GM12878 (cell line): ENCODE measurements at regions not wholly inside any gene's neighbourhood (a gene's known extent, or its start where the extent isn't known, plus 50 kb on each side); places are given as distances from the start of the nearest gene placed in this dataset.

Source experiments
- ATAC-seq: fragments of 200-7000 bp; cut with Tn5 transposase; 3 replicates; pipeline ENCODE4 v1.9.1; 2020; ENCODE audit warnings: mild to moderate bottlenecking, moderate library complexity
- BruUV-seq: library from RNA; stranded (reverse); fragments of 400-500 nt; replicated peaks from 2 replicates; lab custom pipeline; 2021; lab: Mats Ljungman, UMichigan
- CTCF ChIA-PET: fragments of 300-600 bp; sonication (Branson Sonifier 250); formaldehyde crosslinking; extraction: SDS; loops from one replicate; lab custom pipeline; 2021; ENCODE audit warnings: inconsistent platforms; lab: Yijun Ruan, JAX
- POLR2A ChIA-PET: fragments of 350-600 bp; formaldehyde crosslinking; extraction: SDS; loops from one replicate; lab custom pipeline; 2021; ENCODE audit warnings: inconsistent platforms; lab: Charles Lee
- RAD21 ChIA-PET: fragments of 300-600 bp; sonication (Branson Sonifier 250); formaldehyde crosslinking; loops from one replicate; lab custom pipeline; 2023; ENCODE audit warnings: antibody characterized with exemption; ENCODE audit not compliant: unreplicated experiment; lab: Charles Lee
- SMC1A ChIA-PET: fragments of 300-600 bp; sonication (Branson Sonifier 250); formaldehyde crosslinking; loops from one replicate; lab custom pipeline; 2023; ENCODE audit not compliant: unreplicated experiment, uncharacterized antibody; lab: Charles Lee
- DNase-seq: peaks from one replicate; pipeline ENCODE4 v3.0.0-alpha.2; 2011; ENCODE audit warnings: low read depth, low spot score
- FAIRE-seq: peaks from 3 replicates; lab custom pipeline; 2011; peaks lifted over from hg19 to GRCh38; lab: Jason Lieb, UNC
- H2AFZ ChIP-seq: 2 replicates; pipeline ENCODE4 v1.6.0; 2011; ENCODE audit warnings: low read depth, low read length, control low read depth; ENCODE audit not compliant: control insufficient read depth
- H3K27ac ChIP-seq: 2 replicates; pipeline ENCODE4 v1.5.1; 2011; ENCODE audit warnings: control low read depth; ENCODE audit not compliant: control insufficient read depth, insufficient read depth
- H3K27me3 ChIP-seq, 2 experiments: replicated peaks in 1 of 2; 2 replicates each; pipeline versions ENCODE4 v1.6.0 to v1.6.1; 2011; ENCODE audit warnings: low read length in 1 of 2; ENCODE audit not compliant: control insufficient read depth in 2 of 2, insufficient read depth in 2 of 2
- H3K36me3 ChIP-seq, 2 experiments: 2 replicates each; pipeline ENCODE4 v1.5.1; 2011; ENCODE audit warnings: low read length in 1 of 2; ENCODE audit not compliant: control insufficient read depth in 2 of 2, insufficient read depth in 2 of 2
- H3K4me1 ChIP-seq: 2 replicates; pipeline ENCODE4 v1.6.1; 2011; ENCODE audit warnings: mild to moderate bottlenecking, low read length, moderate library complexity, mixed read lengths; ENCODE audit not compliant: control insufficient read depth, insufficient read depth
- H3K4me2 ChIP-seq: 2 replicates; pipeline ENCODE4 v1.6.0; 2011; ENCODE audit warnings: control low read depth; ENCODE audit not compliant: control insufficient read depth, insufficient read depth
- H3K4me3 ChIP-seq: fragments of 200-600 bp; sonication (generic); 2 replicates; pipeline ENCODE4 v1.5.1; 2016
- H3K79me2 ChIP-seq: 2 replicates; pipeline ENCODE4 v1.6.0; 2011; ENCODE audit warnings: low read length; ENCODE audit not compliant: control insufficient read depth, insufficient read depth
- H3K9ac ChIP-seq: 2 replicates; pipeline ENCODE4 v1.8.0; 2011; ENCODE audit warnings: low read length, control low read depth, mixed read lengths; ENCODE audit not compliant: control insufficient read depth, insufficient read depth
- H3K9me3 ChIP-seq: replicated peaks from 3 replicates; pipeline ENCODE4 v1.5.1; 2011; ENCODE audit warnings: mild to moderate bottlenecking, low read length; ENCODE audit not compliant: control insufficient read depth, insufficient read depth
- H4K20me1 ChIP-seq: 2 replicates; pipeline ENCODE4 v1.6.0; 2011; ENCODE audit not compliant: control insufficient read depth, insufficient read depth
- E2F8 ChIP-seq: fragments of 450-650 bp; IDR thresholded peaks from 2 replicates; pipeline ENCODE4 v1.6.1; 2018; ENCODE audit warnings: mild to moderate bottlenecking, low read depth, moderate library complexity; ENCODE audit not compliant: partially characterized antibody
- FOXK2 ChIP-seq: fragments of 450-650 bp; IDR thresholded peaks from 2 replicates; pipeline ENCODE4 v1.6.1; 2017; ENCODE audit warnings: mild to moderate bottlenecking, moderate library complexity
- JUND ChIP-seq: IDR thresholded peaks from 2 replicates; pipeline ENCODE4 v1.6.1; 2012; ENCODE audit warnings: low read depth, mild to moderate bottlenecking, low read length, improper control_type of control experiment, moderate library complexity
- NBN ChIP-seq: fragments of 450-650 bp; IDR thresholded peaks from 2 replicates; pipeline ENCODE4 v1.6.1; 2016
- NFIC ChIP-seq: IDR thresholded peaks from 2 replicates; pipeline ENCODE4 v1.6.1; 2012; ENCODE audit warnings: low read depth, mild to moderate bottlenecking, inconsistent platforms, low read length, moderate library complexity
- NFYA ChIP-seq: IDR thresholded peaks from 2 replicates; pipeline ENCODE4 v1.6.1; 2011; ENCODE audit warnings: low read depth, mild to moderate bottlenecking, low read length, improper control_type of control experiment, borderline replicate concordance
- RB1 ChIP-seq: fragments of 450-650 bp; formaldehyde crosslinking; IDR thresholded peaks from 2 replicates; pipeline ENCODE4 v1.6.1; 2017; ENCODE audit warnings: mild to moderate bottlenecking, borderline replicate concordance
- RFX5 ChIP-seq: IDR thresholded peaks from 2 replicates; pipeline ENCODE4 v1.6.1; 2011; ENCODE audit warnings: low read depth, low read length, improper control_type of control experiment
- SIX5 ChIP-seq: IDR thresholded peaks from 2 replicates; pipeline ENCODE4 v1.6.1; 2011; ENCODE audit warnings: mild to moderate bottlenecking, low read depth, low read length, moderate library complexity; ENCODE audit not compliant: severe bottlenecking
- WGBS: methylation state at CpG from one replicate; pipeline ENCODE4 v1.1.6; 2016; ENCODE audit warnings: low lambda C conversion rate; ENCODE audit not compliant: insufficient replicate concordance, insufficient coverage; ENCODE audit errors: missing lambda C conversion rate; 5-methylcytosine and 5-hydroxymethylcytosine counted together
- in situ Hi-C: fragments of 300-500 bp; cut with MboI; formaldehyde crosslinking; loops from 9 replicates; pipeline ENCODE4 v1.14.3; 2018; ENCODE audit warnings: mixed read lengths
- intact Hi-C: fragments of 100-400 bp; cut with micrococcal nuclease; formaldehyde crosslinking; loops from one replicate; pipeline ENCODE4 v1.14.2; 2022; ENCODE audit not compliant: unreplicated experiment
- TF ChIP-seq, protein P1 (sequence below): fragments of 450-650 bp; IDR thresholded peaks from 2 replicates; pipeline ENCODE4 v1.6.1; 2017; ENCODE audit warnings: mild to moderate bottlenecking, moderate library complexity

GRCh38 chr3:194964809-194965208 lies 279.1 kb downstream of the FAM43A start:
- no peak overlapping the region for H3K27ac ChIP-seq
- intact Hi-C loops (no loop called here), in situ Hi-C loops (no loop called here)
- FAIRE-seq, result no peak
- H3K4me2 ChIP-seq, result no peak overlapping the region
- H3K36me3 ChIP-seq, result no peaks in the 10 kb centered on the region
- RAD21 ChIA-PET, result no interaction called here
- no TSS peak for BruUV-seq
- CTCF ChIA-PET, result no interaction called here
- TF ChIP-seq RFX5 (no peak), E2F8 (no peak), FOXK2 (no peak), NFIC (no peak), NFYA (no peak), NBN (no peak), RB1 (no peak), SIX5 (no peak), JUND (no peak)
- TF ChIP-seq, protein P1, sequence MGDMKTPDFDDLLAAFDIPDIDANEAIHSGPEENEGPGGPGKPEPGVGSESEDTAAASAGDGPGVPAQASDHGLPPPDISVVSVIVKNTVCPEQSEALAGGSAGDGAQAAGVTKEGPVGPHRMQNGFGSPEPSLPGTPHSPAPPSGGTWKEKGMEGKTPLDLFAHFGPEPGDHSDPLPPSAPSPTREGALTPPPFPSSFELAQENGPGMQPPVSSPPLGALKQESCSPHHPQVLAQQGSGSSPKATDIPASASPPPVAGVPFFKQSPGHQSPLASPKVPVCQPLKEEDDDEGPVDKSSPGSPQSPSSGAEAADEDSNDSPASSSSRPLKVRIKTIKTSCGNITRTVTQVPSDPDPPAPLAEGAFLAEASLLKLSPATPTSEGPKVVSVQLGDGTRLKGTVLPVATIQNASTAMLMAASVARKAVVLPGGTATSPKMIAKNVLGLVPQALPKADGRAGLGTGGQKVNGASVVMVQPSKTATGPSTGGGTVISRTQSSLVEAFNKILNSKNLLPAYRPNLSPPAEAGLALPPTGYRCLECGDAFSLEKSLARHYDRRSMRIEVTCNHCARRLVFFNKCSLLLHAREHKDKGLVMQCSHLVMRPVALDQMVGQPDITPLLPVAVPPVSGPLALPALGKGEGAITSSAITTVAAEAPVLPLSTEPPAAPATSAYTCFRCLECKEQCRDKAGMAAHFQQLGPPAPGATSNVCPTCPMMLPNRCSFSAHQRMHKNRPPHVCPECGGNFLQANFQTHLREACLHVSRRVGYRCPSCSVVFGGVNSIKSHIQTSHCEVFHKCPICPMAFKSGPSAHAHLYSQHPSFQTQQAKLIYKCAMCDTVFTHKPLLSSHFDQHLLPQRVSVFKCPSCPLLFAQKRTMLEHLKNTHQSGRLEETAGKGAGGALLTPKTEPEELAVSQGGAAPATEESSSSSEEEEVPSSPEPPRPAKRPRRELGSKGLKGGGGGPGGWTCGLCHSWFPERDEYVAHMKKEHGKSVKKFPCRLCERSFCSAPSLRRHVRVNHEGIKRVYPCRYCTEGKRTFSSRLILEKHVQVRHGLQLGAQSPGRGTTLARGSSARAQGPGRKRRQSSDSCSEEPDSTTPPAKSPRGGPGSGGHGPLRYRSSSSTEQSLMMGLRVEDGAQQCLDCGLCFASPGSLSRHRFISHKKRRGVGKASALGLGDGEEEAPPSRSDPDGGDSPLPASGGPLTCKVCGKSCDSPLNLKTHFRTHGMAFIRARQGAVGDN, result no peak
- SMC1A ChIA-PET, result no interaction called here
- H3K9me3 ChIP-seq, result no peaks in the 10 kb centered on the region
- POLR2A ChIA-PET, result no interaction called here
- H4K20me1 ChIP-seq, result no peaks in the 10 kb centered on the region
- H3K9ac ChIP-seq, result no peak overlapping the region
- peaks cover 0 to 2% of the 10 kb centered on the region in 2 experiments; a peak in 3 of 4 replicates for H3K27me3 ChIP-seq
- H2AFZ ChIP-seq, result no peak overlapping the region
- H3K4me3 ChIP-seq, result no peak overlapping the region
- no peak for ATAC-seq
- H3K79me2 ChIP-seq, result no peaks in the 10 kb centered on the region
- no peaks in the 10 kb centered on the region for H3K4me1 ChIP-seq
- no peak for DNase-seq
- 35% methylated on average over 3 of the region's 3 CpGs for WGBS
